OCI-LY1 (cell line): ENCODE measurements at regions not wholly inside any gene's neighbourhood (a gene's known extent, or its start where the extent isn't known, plus 50 kb on each side); places are given as distances from the start of the nearest gene placed in this dataset.

Experiments
- EZH2 ChIP-seq: fragments of 200-600 bp; sonication (generic), shearing (Covaris generic); IDR thresholded peaks from 2 replicates; pipeline ENCODE4 v1.8.0; 2017; ENCODE audit warnings: borderline replicate concordance, mixed run types, mild to moderate bottlenecking, antibody characterized with exemption, low read length, moderate library complexity, mixed read lengths
- TF ChIP-seq, protein P1 (sequence below): fragments of 200-600 bp; sonication (generic), shearing (Covaris generic); IDR thresholded peaks from 2 replicates; pipeline ENCODE4 v1.5.1; 2017; ENCODE audit warnings: mild to moderate bottlenecking, antibody characterized with exemption, low read length, moderate library complexity, mixed read lengths

DNA sequence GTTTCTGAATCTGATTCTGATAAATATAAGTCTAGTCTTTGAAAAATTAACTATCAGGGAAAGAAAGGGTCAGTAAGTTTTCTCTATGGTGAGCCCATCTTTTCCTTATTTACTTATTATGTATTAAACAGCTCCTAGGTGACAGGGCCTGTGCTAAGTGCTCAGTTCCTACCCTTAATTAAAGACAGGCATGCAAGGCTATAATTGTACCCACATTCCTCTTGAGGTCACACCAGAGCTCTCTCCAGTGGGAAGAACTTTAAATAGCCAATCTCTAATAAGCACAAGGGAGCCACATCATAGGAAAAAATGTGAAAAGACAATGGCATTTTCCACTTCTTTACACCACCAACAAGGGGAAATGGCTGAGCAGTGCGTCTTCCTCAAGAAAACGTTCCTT, 421.8 kb upstream of the SLC35B3 start:
- TF ChIP-seq, protein P1, sequence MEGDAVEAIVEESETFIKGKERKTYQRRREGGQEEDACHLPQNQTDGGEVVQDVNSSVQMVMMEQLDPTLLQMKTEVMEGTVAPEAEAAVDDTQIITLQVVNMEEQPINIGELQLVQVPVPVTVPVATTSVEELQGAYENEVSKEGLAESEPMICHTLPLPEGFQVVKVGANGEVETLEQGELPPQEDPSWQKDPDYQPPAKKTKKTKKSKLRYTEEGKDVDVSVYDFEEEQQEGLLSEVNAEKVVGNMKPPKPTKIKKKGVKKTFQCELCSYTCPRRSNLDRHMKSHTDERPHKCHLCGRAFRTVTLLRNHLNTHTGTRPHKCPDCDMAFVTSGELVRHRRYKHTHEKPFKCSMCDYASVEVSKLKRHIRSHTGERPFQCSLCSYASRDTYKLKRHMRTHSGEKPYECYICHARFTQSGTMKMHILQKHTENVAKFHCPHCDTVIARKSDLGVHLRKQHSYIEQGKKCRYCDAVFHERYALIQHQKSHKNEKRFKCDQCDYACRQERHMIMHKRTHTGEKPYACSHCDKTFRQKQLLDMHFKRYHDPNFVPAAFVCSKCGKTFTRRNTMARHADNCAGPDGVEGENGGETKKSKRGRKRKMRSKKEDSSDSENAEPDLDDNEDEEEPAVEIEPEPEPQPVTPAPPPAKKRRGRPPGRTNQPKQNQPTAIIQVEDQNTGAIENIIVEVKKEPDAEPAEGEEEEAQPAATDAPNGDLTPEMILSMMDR: no peak
- TF ChIP-seq EZH2: no peak
